SU-DHL-6 (cell line): ENCODE measurements at regions not wholly inside any gene's neighbourhood (a gene's known extent, or its start where the extent isn't known, plus 50 kb on each side); places are given as distances from the start of the nearest gene placed in this dataset.

Experiments
- CTCF ChIP-seq: fragments of 200-600 bp; sonication (generic); IDR thresholded peaks from one replicate; pipeline ENCODE4 v1.5.1; 2017; ENCODE audit warnings: antibody characterized with exemption, mild to moderate bottlenecking, low read length, moderate library complexity; ENCODE audit not compliant: insufficient read depth, poor library complexity, severe bottlenecking
- EZH2phosphoT487 ChIP-seq: fragments of 200-600 bp; sonication (generic), shearing (Covaris generic); conservative IDR thresholded peaks from 2 replicates; pipeline ENCODE4 v1.6.1; 2018; ENCODE audit warnings: mild to moderate bottlenecking, antibody characterized with exemption, low read length, moderate library complexity, mixed read lengths

- TF ChIP-seq CTCF (peak; percentile 37), EZH2phosphoT487 (no peak)
Measured at GRCh38 chr3:175941352-175941751, 1082.2 kb downstream of the NAALADL2 start.
